ENCODE measurements at regions not wholly inside any gene's neighbourhood (a gene's known extent, or its start where the extent isn't known, plus 50 kb on each side); places are given as distances from the start of the nearest gene placed in this dataset.

DNA sequence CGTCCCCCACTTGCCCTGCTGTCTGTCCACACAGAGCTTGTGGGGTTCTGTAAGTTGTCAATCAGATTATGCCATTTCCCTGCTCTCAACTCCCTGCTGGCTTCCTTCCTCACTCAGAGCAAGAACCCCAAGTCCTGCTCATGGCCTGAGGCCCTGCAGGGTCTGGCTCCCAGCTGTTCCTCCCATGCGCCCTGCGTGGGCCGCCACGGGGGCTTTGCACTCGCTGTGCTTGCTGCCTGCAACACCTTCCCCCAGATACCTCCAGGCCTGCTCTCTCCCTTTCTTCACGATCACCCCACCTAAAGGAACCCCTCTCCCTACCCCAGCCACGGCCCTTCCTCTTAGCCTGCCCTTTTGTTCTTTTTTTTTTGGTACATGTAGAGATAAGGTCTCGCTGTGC lies 234.6 kb downstream of the AACS start:
- peaks cover 0 to 22% (median 4%) of the 10 kb centered on the region in 3 experiments; a peak in 4 of 7 replicates for H3K36me3 Mint-ChIP-seq (ENCODE audit: insufficient read depth in 1 of 3, low read depth in 3 of 3)
- H3K23me2 ChIP-seq (ENCODE audit: insufficient read length, low read depth, low read length, poor library complexity, severe bottlenecking): no peaks in the 10 kb centered on the region
- no peak overlapping the region for H2BK15ac ChIP-seq (ENCODE audit: low read depth, low read length)
- no peak overlapping the region for H3K4me2 ChIP-seq (ENCODE audit: insufficient read depth, insufficient read length, low read length)
- H3K23ac ChIP-seq (ENCODE audit: insufficient read length, low read depth, low read length): no peak overlapping the region
- no peak overlapping the region for H3K18ac ChIP-seq (ENCODE audit: insufficient read length, low read depth, low read length)
- H3K56ac ChIP-seq (ENCODE audit: insufficient read length, low read depth, low read length): no peak overlapping the region
- no peak overlapping the region for H2BK120ac ChIP-seq (ENCODE audit: low read depth, low read length, poor library complexity, severe bottlenecking)
- peaks cover 7 to 9% of the 10 kb centered on the region in 2 experiments; a peak in 3 of 5 replicates for H3K9me3 Mint-ChIP-seq
- no peak overlapping the region for H3K4ac ChIP-seq (ENCODE audit: low read depth, low read length)
- no peaks in the 10 kb centered on the region for H3K9me3 ChIP-seq (ENCODE audit: control insufficient read depth, low read depth, low read length)
- H2BK20ac ChIP-seq (ENCODE audit: low read depth, low read length, poor library complexity, severe bottlenecking): no peak overlapping the region
- no peaks in the 10 kb centered on the region for H3K4me1 ChIP-seq (ENCODE audit: insufficient read depth, low read length)
- H3K27me3 Mint-ChIP-seq (ENCODE audit: low read depth): peaks cover 10% of the 10 kb centered on the region
- no peak overlapping the region for H3K27ac ChIP-seq (ENCODE audit: insufficient read length, low read depth, low read length)
- H3K79me1 ChIP-seq (ENCODE audit: insufficient read depth, low read depth, low read length, poor library complexity, severe bottlenecking): no peaks in the 10 kb centered on the region
- H4K8ac ChIP-seq (replicated peaks; ENCODE audit: insufficient read length, low read depth, low read length): no peak overlapping the region
- peaks cover 7 to 9% of the 10 kb centered on the region in 2 experiments for H3K4me1 Mint-ChIP-seq
- H3K14ac ChIP-seq (ENCODE audit: insufficient read depth, low read length): no peak overlapping the region
- peak overlapping the region in 2 of 3 experiments; percentile 16 to 44; a peak in 4 of 7 replicates for H3K27ac Mint-ChIP-seq
- no peak for DNase-seq
- H3K79me2 ChIP-seq (ENCODE audit: insufficient read depth, low read length): no peaks in the 10 kb centered on the region
- H3T11ph ChIP-seq (ENCODE audit: low read length): no peak overlapping the region
- no peak overlapping the region for H4K91ac ChIP-seq (ENCODE audit: insufficient read length, low read depth, low read length)
- TF ChIP-seq, protein P1, sequence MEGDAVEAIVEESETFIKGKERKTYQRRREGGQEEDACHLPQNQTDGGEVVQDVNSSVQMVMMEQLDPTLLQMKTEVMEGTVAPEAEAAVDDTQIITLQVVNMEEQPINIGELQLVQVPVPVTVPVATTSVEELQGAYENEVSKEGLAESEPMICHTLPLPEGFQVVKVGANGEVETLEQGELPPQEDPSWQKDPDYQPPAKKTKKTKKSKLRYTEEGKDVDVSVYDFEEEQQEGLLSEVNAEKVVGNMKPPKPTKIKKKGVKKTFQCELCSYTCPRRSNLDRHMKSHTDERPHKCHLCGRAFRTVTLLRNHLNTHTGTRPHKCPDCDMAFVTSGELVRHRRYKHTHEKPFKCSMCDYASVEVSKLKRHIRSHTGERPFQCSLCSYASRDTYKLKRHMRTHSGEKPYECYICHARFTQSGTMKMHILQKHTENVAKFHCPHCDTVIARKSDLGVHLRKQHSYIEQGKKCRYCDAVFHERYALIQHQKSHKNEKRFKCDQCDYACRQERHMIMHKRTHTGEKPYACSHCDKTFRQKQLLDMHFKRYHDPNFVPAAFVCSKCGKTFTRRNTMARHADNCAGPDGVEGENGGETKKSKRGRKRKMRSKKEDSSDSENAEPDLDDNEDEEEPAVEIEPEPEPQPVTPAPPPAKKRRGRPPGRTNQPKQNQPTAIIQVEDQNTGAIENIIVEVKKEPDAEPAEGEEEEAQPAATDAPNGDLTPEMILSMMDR (conservative IDR thresholded peaks at IDR 0.05): no peak
- H2BK5ac ChIP-seq (ENCODE audit: insufficient read length, low read length): no peak overlapping the region
- H2AFZ ChIP-seq (ENCODE audit: low read length): no peak overlapping the region
- no peak overlapping the region for H2AK5ac ChIP-seq (ENCODE audit: insufficient read length, low read length)
- no peak overlapping the region for H3K4me3 Mint-ChIP-seq
- no peak overlapping the region for H2BK12ac ChIP-seq (ENCODE audit: insufficient read length, low read depth, low read length)
- WGBS (ENCODE audit: extremely low coverage, insufficient read length, low lambda C conversion rate): no CpG with 5 or more reads among the region's 9 CpGs
- no peaks in the 10 kb centered on the region for H3K27me3 ChIP-seq (ENCODE audit: insufficient read depth, low read length)
- H4K5ac ChIP-seq (ENCODE audit: insufficient read length, low read depth, low read length): no peak overlapping the region
- H3K9ac ChIP-seq (ENCODE audit: extremely low read depth, insufficient read length, low read length): no peak overlapping the region
- H4K20me1 ChIP-seq (ENCODE audit: control insufficient read depth, insufficient read depth, insufficient read length): no peaks in the 10 kb centered on the region

Measured in H9 (cell line).